Liver (tissue), 8 donors: ENCODE measurements at regions not wholly inside any gene's neighbourhood (a gene's known extent, or its start where the extent isn't known, plus 50 kb on each side); places are given as distances from the start of the nearest gene placed in this dataset.

Experiments used
- DNase-seq: peaks from one replicate; pipeline ENCODE4 v3.0.0-alpha.2; 2017; ENCODE audit warnings: low spot score
- H3K27ac ChIP-seq, 2 donors: one replicate each; pipeline ENCODE4 v1.7.0; 2013; ENCODE audit warnings: inconsistent platforms in 2 of 2, low read length in 2 of 2, control low read depth in 1 of 2, low read depth in 1 of 2, mild to moderate bottlenecking in 1 of 2
- H3K27me3 ChIP-seq, 4 donors: one replicate each; pipeline versions ENCODE4 v1.6.1 to v1.7.0; 2013; ENCODE audit warnings: low read length in 3 of 4, inconsistent platforms in 1 of 4, mild to moderate bottlenecking in 1 of 4, moderate library complexity in 1 of 4; ENCODE audit not compliant: control insufficient read depth in 4 of 4, insufficient read depth in 4 of 4
- H3K36me3 ChIP-seq, 4 donors: one replicate each; pipeline versions ENCODE4 v1.6.1 to v1.7.0; 2013; ENCODE audit warnings: low read length in 3 of 4, mild to moderate bottlenecking in 3 of 4, low read depth in 1 of 4, moderate library complexity in 1 of 4; ENCODE audit not compliant: control insufficient read depth in 4 of 4, insufficient read depth in 3 of 4
- H3K4me1 ChIP-seq, 4 donors: one replicate each; pipeline versions ENCODE4 v1.6.1 to v1.7.0; 2013; ENCODE audit warnings: low read length in 3 of 4, mild to moderate bottlenecking in 3 of 4, moderate library complexity in 1 of 4; ENCODE audit not compliant: control insufficient read depth in 4 of 4, insufficient read depth in 4 of 4
- H3K4me3 ChIP-seq, 3 donors: one replicate each; pipeline versions ENCODE4 v1.6.1 to v1.7.0; 2013; ENCODE audit warnings: low read length in 3 of 3, control low read depth in 1 of 3, low read depth in 1 of 3, mild to moderate bottlenecking in 1 of 3
- H3K9ac ChIP-seq, 2 donors: one replicate each; pipeline ENCODE4 v1.7.0; 2013; ENCODE audit warnings: low read length in 2 of 2, mild to moderate bottlenecking in 2 of 2, moderate library complexity in 2 of 2, control low read depth in 1 of 2, low read depth in 1 of 2
- H3K9me3 ChIP-seq, 4 donors: one replicate each; pipeline versions ENCODE4 v1.6.1 to v1.7.0; 2013; ENCODE audit warnings: low read length in 3 of 4; ENCODE audit not compliant: control insufficient read depth in 4 of 4
- FOXA1 ChIP-seq: IDR thresholded peaks from 2 replicates; pipeline ENCODE4 v1.6.1; 2016; ENCODE audit warnings: antibody characterized with exemption
- HNF4A ChIP-seq, 2 donors: conservative IDR thresholded peaks; 2 replicates each; pipeline ENCODE4 v1.6.1; 2016; ENCODE audit warnings: antibody characterized with exemption in 2 of 2, mild to moderate bottlenecking in 2 of 2
- HNF4G ChIP-seq: IDR thresholded peaks from 2 replicates; pipeline ENCODE4 v1.6.1; 2016; ENCODE audit warnings: antibody characterized with exemption
- NR2F2 ChIP-seq: IDR thresholded peaks from 2 replicates; pipeline ENCODE4 v1.6.1; 2016; ENCODE audit warnings: antibody characterized with exemption
- RXRA ChIP-seq, 2 donors: IDR thresholded peaks; 2 replicates each; pipeline ENCODE4 v1.6.1; 2017 to 2018; ENCODE audit warnings: antibody characterized with exemption in 2 of 2, mild to moderate bottlenecking in 1 of 2
- SP1 ChIP-seq: IDR thresholded peaks from 2 replicates; pipeline ENCODE4 v1.6.1; 2018; ENCODE audit warnings: antibody characterized with exemption, mild to moderate bottlenecking
- TAF1 ChIP-seq: conservative IDR thresholded peaks from 2 replicates; pipeline ENCODE4 v1.6.1; 2016; ENCODE audit warnings: antibody characterized with exemption, mild to moderate bottlenecking
- YY1 ChIP-seq: IDR thresholded peaks from 2 replicates; pipeline ENCODE4 v1.6.1; 2016; ENCODE audit warnings: antibody characterized with exemption, mild to moderate bottlenecking
- WGBS: extraction: QIAGEN DNeasy Blood & Tissue Kit; methylation state at CpG from one replicate; pipeline ENCODE4 v1.1.7; 2013; 5-methylcytosine and 5-hydroxymethylcytosine counted together
- TF ChIP-seq, protein P1 (sequence below): IDR thresholded peaks from 2 replicates; pipeline ENCODE4 v1.6.1; 2016; ENCODE audit warnings: antibody characterized with exemption
- TF ChIP-seq, protein P2 (sequence below): IDR thresholded peaks from 2 replicates; pipeline ENCODE4 v1.6.1; 2016; ENCODE audit warnings: antibody characterized with exemption
- TF ChIP-seq, protein P3 (sequence below): fragments of 150-350 bp; IDR thresholded peaks from 2 replicates; pipeline ENCODE4 v1.5.1; 2017; ENCODE audit warnings: improper control_type of control experiment, low read depth, low read length; ENCODE audit not compliant: missing input control
- TF ChIP-seq, protein P4 (sequence below): IDR thresholded peaks from 2 replicates; pipeline ENCODE4 v1.6.1; 2016; ENCODE audit warnings: antibody characterized with exemption
- donor health status: healthy.
- donor health status: healthy.
- donor health status: healthy.
- donor health status: healthy.
- donor health status: healthy.

DNA sequence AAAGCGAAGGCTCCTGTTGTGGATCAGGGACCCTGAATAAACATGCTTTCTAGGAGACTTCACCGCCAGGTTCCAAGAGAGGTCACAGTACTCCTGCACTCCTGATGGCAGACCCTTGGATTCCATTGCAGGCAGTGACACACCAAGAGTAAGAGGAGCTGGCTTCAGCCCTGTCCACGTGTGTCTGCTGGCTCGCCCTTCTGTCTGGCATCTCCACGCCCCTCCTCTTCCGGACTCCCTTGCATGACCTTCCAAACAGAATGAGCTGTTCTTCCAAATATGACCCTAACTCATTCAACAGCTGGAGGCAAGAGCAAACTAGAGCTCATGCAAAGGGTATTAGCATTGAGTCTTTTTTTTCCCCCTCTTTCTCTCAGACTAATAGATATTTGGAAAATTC lies 233.0 kb upstream of the PLEKHG7 start:
- H3K4me3 ChIP-seq: no peak overlapping the region
- H3K4me1 ChIP-seq: no peaks in the 10 kb centered on the region
- 59% methylated on average over 6 of the region's 6 CpGs for WGBS
- TF ChIP-seq YY1: no peak
- TF ChIP-seq, protein P1, sequence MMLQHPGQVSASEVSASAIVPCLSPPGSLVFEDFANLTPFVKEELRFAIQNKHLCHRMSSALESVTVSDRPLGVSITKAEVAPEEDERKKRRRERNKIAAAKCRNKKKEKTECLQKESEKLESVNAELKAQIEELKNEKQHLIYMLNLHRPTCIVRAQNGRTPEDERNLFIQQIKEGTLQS: no peak
- no peak for TF ChIP-seq SP1
- TF ChIP-seq, protein P2, sequence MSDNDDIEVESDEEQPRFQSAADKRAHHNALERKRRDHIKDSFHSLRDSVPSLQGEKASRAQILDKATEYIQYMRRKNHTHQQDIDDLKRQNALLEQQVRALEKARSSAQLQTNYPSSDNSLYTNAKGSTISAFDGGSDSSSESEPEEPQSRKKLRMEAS: no peak
- TF ChIP-seq RXRA (IDR thresholded peaks at IDR 0.05): no peak
- no peak for TF ChIP-seq NR2F2
- TF ChIP-seq HNF4G: no peak
- TF ChIP-seq, protein P3, sequence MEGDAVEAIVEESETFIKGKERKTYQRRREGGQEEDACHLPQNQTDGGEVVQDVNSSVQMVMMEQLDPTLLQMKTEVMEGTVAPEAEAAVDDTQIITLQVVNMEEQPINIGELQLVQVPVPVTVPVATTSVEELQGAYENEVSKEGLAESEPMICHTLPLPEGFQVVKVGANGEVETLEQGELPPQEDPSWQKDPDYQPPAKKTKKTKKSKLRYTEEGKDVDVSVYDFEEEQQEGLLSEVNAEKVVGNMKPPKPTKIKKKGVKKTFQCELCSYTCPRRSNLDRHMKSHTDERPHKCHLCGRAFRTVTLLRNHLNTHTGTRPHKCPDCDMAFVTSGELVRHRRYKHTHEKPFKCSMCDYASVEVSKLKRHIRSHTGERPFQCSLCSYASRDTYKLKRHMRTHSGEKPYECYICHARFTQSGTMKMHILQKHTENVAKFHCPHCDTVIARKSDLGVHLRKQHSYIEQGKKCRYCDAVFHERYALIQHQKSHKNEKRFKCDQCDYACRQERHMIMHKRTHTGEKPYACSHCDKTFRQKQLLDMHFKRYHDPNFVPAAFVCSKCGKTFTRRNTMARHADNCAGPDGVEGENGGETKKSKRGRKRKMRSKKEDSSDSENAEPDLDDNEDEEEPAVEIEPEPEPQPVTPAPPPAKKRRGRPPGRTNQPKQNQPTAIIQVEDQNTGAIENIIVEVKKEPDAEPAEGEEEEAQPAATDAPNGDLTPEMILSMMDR: no peak
- TF ChIP-seq, protein P4, sequence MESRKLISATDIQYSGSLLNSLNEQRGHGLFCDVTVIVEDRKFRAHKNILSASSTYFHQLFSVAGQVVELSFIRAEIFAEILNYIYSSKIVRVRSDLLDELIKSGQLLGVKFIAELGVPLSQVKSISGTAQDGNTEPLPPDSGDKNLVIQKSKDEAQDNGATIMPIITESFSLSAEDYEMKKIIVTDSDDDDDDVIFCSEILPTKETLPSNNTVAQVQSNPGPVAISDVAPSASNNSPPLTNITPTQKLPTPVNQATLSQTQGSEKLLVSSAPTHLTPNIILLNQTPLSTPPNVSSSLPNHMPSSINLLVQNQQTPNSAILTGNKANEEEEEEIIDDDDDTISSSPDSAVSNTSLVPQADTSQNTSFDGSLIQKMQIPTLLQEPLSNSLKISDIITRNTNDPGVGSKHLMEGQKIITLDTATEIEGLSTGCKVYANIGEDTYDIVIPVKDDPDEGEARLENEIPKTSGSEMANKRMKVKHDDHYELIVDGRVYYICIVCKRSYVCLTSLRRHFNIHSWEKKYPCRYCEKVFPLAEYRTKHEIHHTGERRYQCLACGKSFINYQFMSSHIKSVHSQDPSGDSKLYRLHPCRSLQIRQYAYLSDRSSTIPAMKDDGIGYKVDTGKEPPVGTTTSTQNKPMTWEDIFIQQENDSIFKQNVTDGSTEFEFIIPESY: no peak
- no peak for TF ChIP-seq TAF1
- no peaks in the 10 kb centered on the region for H3K36me3 ChIP-seq
- no peaks in the 10 kb centered on the region for H3K9me3 ChIP-seq
- DNase-seq: no peak
- H3K27me3 ChIP-seq: no peaks in the 10 kb centered on the region
- no peak overlapping the region for H3K9ac ChIP-seq
- H3K27ac ChIP-seq: no peak overlapping the region

DNA sequence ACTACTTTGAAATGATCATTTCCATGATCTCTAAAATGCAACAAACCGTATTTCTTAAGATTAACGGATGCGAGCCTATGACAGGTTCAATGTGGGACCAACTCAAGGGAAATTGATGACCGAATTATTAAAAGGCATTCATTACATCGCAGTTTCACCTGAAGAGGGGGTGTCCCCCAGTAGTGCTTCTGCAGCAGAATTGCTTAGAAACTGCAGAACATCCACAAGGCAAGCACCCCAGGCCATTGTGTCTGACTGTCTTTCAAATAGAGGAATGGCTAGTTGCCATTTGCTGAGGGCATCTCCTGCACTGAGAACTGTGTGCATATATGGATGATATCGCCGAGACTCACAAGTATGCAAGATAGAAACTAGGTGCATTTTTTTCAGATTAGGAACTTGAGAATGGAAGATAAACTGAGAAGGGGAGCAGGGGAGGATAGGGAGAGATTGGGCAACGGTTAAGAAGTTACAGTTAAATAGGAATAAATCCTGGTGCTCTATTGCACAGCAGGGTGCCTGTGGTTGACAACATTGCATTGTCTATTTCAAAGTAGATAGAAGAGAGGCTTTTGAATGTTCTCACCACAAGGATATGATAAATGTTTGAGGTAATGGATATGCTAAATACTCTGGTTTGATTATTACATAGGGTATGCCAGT lies 234.3 kb upstream of the PLEKHG7 start:
- 97% methylated on average over 8 of the region's 8 CpGs for WGBS
- Histone ChIP-seq H3K27me3 (no peaks in the 10 kb centered on the region), H3K9me3 (no peaks in the 10 kb centered on the region), H3K27ac (no peak overlapping the region), H3K4me3 (no peak overlapping the region), H3K4me1 (no peaks in the 10 kb centered on the region), H3K9ac (no peak overlapping the region), H3K36me3 (no peaks in the 10 kb centered on the region)
- no peak for DNase-seq
- no peak for TF ChIP-seq HNF4A (conservative IDR thresholded peaks at IDR 0.05)

DNA sequence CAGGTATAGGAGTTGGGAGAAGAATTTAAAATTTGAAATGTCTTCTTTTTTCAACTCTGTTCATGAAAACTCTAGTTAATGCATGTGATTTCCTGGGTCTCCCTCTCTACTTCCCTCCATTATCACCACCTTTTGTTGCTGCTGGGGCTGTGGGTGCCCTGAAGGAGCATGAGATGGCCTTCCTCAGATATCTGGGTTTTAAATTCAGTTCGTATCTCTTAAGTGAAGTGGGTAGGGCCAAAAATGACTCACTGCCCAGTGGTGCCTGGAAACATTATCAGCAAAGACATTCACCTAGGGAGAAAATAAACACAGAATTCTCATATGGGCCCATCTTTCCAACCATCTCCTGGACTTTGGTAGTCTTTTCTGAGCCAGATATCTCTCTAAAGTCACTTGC lies 234.9 kb upstream of the PLEKHG7 start:
- TF ChIP-seq, protein P2: no peak
- TF ChIP-seq HNF4A (conservative IDR thresholded peaks at IDR 0.05): no peak
- no peak for TF ChIP-seq YY1
- TF ChIP-seq, protein P3: no peak
- no peak for TF ChIP-seq FOXA1
- TF ChIP-seq, protein P1: no peak
- Histone ChIP-seq H3K4me1 (no peaks in the 10 kb centered on the region), H3K36me3 (no peaks in the 10 kb centered on the region), H3K27ac (no peak overlapping the region), H3K9ac (no peak overlapping the region), H3K9me3 (no peaks in the 10 kb centered on the region), H3K27me3 (no peaks in the 10 kb centered on the region), H3K4me3 (no peak overlapping the region)
- 79% methylated on average over 1 of the region's 1 CpG for WGBS
- no peak for DNase-seq
